Mucosa of stomach (tissue), 1 donor: ENCODE measurements at regions not wholly inside any gene's neighbourhood (a gene's known extent, or its start where the extent isn't known, plus 50 kb on each side); places are given as distances from the start of the nearest gene placed in this dataset.

ENCODE experiments used
- H3K27me3 ChIP-seq: one replicate; pipeline ENCODE4 v1.7.0; 2013; ENCODE audit warnings: mild to moderate bottlenecking, low read length; ENCODE audit not compliant: control insufficient read depth, insufficient read depth
- H3K36me3 ChIP-seq: one replicate; pipeline ENCODE4 v1.7.0; 2013; ENCODE audit warnings: low read length; ENCODE audit not compliant: control insufficient read depth, insufficient read depth
- H3K4me1 ChIP-seq: one replicate; pipeline ENCODE4 v1.7.0; 2013; ENCODE audit warnings: mild to moderate bottlenecking, low read length; ENCODE audit not compliant: control insufficient read depth, insufficient read depth
- H3K4me3 ChIP-seq: one replicate; pipeline ENCODE4 v1.7.0; 2013; ENCODE audit warnings: low read length
- H3K9ac ChIP-seq: one replicate; pipeline ENCODE4 v1.7.0; 2013; ENCODE audit warnings: mild to moderate bottlenecking, low read length, moderate library complexity
- H3K9me3 ChIP-seq: one replicate; pipeline ENCODE4 v1.7.0; 2013; ENCODE audit warnings: mild to moderate bottlenecking, low read length, moderate library complexity; ENCODE audit not compliant: control insufficient read depth
- donor health status: Pancreatic carcinoma.

DNA sequence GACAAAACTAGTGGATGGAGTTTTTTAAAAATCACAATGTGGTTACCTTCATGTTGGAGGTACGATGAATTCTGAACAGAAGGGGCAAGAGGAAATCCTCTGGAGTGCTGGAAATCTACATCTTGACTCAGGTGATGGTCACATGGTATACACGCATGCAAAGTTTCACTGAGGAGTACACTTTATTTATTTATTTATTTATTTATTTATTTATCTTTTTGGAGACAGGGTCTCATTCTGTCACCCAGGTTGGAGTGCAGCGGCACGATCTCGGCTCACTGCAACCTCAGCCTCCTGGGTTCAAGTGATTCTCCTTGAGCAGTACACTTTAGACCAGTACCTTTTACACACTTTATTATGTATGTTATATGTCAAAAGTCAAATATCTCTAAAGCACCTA, 645.7 kb upstream of the DIPK2B start:
- Histone ChIP-seq H3K9ac (no peak overlapping the region), H3K27me3 (no peaks in the 10 kb centered on the region), H3K4me3 (no peak overlapping the region), H3K36me3 (no peaks in the 10 kb centered on the region), H3K4me1 (no peaks in the 10 kb centered on the region), H3K9me3 (no peaks in the 10 kb centered on the region)

DNA sequence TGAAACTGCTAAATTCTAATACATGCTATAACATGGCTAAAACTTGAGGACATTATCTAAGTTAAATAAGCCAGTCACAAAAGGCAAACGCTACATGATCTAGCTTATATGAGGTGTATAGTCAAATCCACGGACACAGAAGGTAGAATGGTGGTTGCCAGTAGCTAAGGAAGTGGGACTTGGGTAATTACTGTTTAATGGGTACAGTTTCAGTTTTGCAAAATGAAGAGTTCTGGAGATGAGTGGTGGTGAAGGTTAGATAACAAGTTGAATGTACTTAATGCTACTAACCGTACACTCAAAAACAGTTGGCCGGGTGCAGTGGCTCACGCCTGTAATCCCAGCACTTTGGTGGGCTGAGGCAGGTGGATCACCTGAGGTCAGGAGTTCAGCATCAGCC, 644.5 kb upstream of the DIPK2B start:
- H3K4me3 ChIP-seq, result no peak overlapping the region
- H3K9ac ChIP-seq, result no peak overlapping the region
- H3K36me3 ChIP-seq, result no peaks in the 10 kb centered on the region
- H3K4me1 ChIP-seq, result no peaks in the 10 kb centered on the region
- H3K27me3 ChIP-seq, result no peaks in the 10 kb centered on the region
- H3K9me3 ChIP-seq, result no peaks in the 10 kb centered on the region

DNA sequence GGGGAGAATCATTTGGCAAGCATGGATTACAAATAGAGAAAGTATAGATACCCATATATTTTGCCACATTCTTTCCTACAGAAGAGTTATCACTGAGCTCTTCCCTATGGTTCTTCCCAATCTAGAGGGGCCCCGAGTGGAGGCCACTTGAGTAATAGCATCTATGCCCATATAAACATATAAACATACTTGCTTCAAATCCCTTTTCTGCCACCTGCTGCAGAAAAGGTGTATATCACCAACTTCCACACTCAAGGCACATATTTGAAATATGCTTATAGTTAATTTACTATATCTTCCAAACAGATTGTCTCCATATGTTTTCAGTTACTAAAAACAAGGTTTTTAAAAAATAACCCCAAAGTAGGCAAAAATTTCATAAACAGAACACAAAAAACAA, 642.8 kb upstream of the DIPK2B start:
- Histone ChIP-seq H3K9ac (no peak overlapping the region), H3K27me3 (no peaks in the 10 kb centered on the region), H3K4me3 (no peak overlapping the region), H3K36me3 (no peaks in the 10 kb centered on the region), H3K9me3 (no peaks in the 10 kb centered on the region), H3K4me1 (no peaks in the 10 kb centered on the region)

DNA sequence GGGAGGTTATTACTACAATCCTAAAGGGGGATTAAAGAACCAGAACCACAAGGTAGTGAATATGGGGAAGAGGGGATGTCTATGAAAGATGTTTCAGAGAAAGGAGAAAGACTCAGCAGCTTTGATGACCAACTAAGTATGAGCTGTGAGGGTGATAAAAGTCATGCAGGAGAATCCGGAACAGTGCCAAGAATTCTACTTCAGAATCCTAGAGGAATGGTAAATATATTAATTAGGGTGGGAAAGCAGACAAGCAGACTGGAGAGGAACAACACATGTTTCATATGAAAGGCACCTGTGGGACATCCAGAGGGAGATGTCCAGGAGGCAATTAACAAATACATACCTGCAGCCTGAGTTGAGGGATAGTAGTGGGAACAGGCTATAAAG, 642.2 kb upstream of the DIPK2B start:
- H3K9ac ChIP-seq, result no peak overlapping the region
- no peaks in the 10 kb centered on the region for H3K27me3 ChIP-seq

GRCh38 chrX:45842207-45842925, 641.7 kb upstream of the DIPK2B start:
- no peaks in the 10 kb centered on the region for H3K9me3 ChIP-seq
- no peaks in the 10 kb centered on the region for H3K36me3 ChIP-seq
- H3K4me3 ChIP-seq, result no peak overlapping the region
- H3K4me1 ChIP-seq, result no peaks in the 10 kb centered on the region
- no peaks in the 10 kb centered on the region for H3K27me3 ChIP-seq
- no peak overlapping the region for H3K9ac ChIP-seq

More for the DNA sequence above, 642.2 kb upstream of the DIPK2B start:
- Histone ChIP-seq H3K4me3 (no peak overlapping the region), H3K36me3 (no peaks in the 10 kb centered on the region), H3K9me3 (no peaks in the 10 kb centered on the region), H3K4me1 (no peaks in the 10 kb centered on the region)

DNA sequence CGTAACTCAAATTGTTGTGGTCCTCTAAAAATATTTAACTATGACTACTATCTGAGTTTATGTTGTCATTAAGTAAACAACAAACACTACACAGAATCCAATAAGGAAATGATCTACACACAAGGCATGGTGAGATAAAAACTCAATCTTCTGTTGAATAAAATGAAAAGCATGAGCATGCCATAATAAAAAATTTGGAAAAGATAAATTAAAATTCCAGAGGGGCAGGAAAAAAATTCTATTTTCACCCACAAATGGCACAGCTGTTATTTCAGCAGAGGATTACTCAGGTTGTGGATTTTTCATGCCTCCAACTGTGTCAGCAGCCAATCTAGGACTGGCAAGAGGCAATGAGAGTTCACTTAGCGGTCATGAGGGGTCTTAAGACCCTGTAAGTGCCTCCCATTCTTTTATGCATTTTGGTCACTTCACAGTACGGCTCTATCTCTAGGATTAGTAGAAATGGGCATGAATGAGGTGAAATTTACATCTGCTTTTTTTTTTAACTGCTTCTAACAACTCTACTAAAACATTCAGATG, 639.8 kb upstream of the DIPK2B start:
- Histone ChIP-seq H3K9ac (no peak overlapping the region), H3K4me1 (no peaks in the 10 kb centered on the region), H3K27me3 (no peaks in the 10 kb centered on the region), H3K9me3 (no peaks in the 10 kb centered on the region), H3K4me3 (no peak overlapping the region), H3K36me3 (no peaks in the 10 kb centered on the region)

- Histone ChIP-seq H3K4me3 (no peak overlapping the region), H3K27me3 (no peaks in the 10 kb centered on the region), H3K9ac (no peak overlapping the region)
These were observed 629.7 kb upstream of the DIPK2B start for GRCh38 chrX:45830343-45830742.

GRCh38 chrX:45824471-45824870, 623.8 kb upstream of the DIPK2B start:
- H3K9me3 ChIP-seq, result no peaks in the 10 kb centered on the region
- no peaks in the 10 kb centered on the region for H3K4me1 ChIP-seq
- H3K9ac ChIP-seq, result no peak overlapping the region
- H3K4me3 ChIP-seq, result no peak overlapping the region
- H3K36me3 ChIP-seq, result no peaks in the 10 kb centered on the region
- no peaks in the 10 kb centered on the region for H3K27me3 ChIP-seq

More at GRCh38 chrX:45830343-45830742, 629.7 kb upstream of the DIPK2B start:
- no peaks in the 10 kb centered on the region for H3K4me1 ChIP-seq
- H3K36me3 ChIP-seq, result no peaks in the 10 kb centered on the region
- H3K9me3 ChIP-seq, result no peaks in the 10 kb centered on the region

- Histone ChIP-seq H3K27me3 (no peaks in the 10 kb centered on the region), H3K9ac (no peak overlapping the region), H3K9me3 (no peaks in the 10 kb centered on the region), H3K4me3 (no peak overlapping the region), H3K4me1 (no peaks in the 10 kb centered on the region), H3K36me3 (no peaks in the 10 kb centered on the region)
These were observed 622.9 kb upstream of the DIPK2B start for GRCh38 chrX:45823536-45823935.

GRCh38 chrX:45822124-45822523, 621.4 kb upstream of the DIPK2B start:
- no peak overlapping the region for H3K4me3 ChIP-seq
- H3K9me3 ChIP-seq, result no peaks in the 10 kb centered on the region
- no peaks in the 10 kb centered on the region for H3K27me3 ChIP-seq
- no peaks in the 10 kb centered on the region for H3K36me3 ChIP-seq
- H3K4me1 ChIP-seq, result no peaks in the 10 kb centered on the region
- H3K9ac ChIP-seq, result no peak overlapping the region

DNA sequence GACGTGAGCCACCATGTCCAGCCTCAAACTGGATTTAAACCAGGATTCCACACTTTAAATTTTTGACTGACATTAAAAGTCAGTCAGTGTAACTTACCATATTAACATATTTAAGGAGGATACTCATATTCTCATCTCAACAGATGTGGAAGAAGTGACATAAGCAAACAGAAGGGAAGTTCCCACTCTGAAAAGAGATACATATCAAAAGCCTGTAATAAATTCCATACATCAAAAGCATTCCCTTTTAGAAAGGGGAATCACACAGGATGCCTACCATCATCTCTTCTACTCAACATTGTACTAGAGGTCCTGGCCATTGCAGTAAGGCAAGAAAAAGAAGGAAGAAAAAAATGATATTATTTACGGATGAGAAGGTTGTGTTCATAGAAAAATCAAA, 618.2 kb upstream of the DIPK2B start:
- Histone ChIP-seq H3K9ac (no peak overlapping the region), H3K27me3 (no peaks in the 10 kb centered on the region), H3K9me3 (no peaks in the 10 kb centered on the region), H3K4me1 (no peaks in the 10 kb centered on the region), H3K4me3 (no peak overlapping the region), H3K36me3 (no peaks in the 10 kb centered on the region)

DNA sequence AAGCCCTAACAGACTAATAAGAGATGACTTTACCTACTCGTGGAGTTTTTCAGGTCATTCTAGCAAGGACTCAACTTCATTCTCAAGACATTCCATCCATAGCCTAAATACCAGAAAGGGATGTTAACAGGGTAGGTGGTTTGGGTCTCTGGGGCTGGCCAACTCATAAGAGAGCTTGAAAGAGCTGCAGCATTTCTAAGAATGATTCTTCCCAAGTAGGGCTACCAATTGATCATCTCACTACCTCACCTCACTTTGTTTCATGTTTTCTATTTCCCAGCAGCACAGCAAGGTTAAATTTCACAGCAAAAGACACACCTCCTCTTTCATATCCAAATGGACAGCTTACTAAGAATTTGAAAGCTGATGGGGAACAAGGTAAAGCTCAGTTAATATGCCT, 614.8 kb upstream of the DIPK2B start:
- no peak overlapping the region for H3K9ac ChIP-seq
- no peaks in the 10 kb centered on the region for H3K4me1 ChIP-seq
- H3K36me3 ChIP-seq, result no peaks in the 10 kb centered on the region
- H3K4me3 ChIP-seq, result no peak overlapping the region
- no peaks in the 10 kb centered on the region for H3K9me3 ChIP-seq
- H3K27me3 ChIP-seq, result no peaks in the 10 kb centered on the region

DNA sequence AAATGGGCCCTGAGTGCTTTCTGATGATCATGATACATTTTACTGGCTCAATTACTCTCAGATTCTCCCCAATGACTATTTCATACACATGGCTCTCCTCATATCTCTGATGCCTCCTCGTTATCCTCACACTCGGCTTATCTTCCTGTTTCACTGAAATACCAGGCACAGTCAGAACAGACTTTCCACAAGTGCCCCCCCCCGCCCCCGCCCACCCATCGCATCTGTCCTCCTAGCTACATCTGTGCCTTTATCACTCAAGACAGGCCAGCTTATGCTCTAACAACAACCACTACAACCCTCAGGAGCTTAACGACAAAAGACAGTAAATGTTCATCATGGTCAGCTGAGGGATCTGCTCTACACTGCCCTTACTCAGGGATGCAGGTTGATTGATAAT, 610.6 kb upstream of the DIPK2B start:
- Histone ChIP-seq H3K9ac (no peak overlapping the region), H3K4me3 (no peak overlapping the region), H3K9me3 (no peaks in the 10 kb centered on the region), H3K27me3 (no peaks in the 10 kb centered on the region), H3K4me1 (no peaks in the 10 kb centered on the region), H3K36me3 (no peaks in the 10 kb centered on the region)
